Naive thymus-derived CD4-positive, alpha-beta T cell (primary cell): ENCODE measurements at regions not wholly inside any gene's neighbourhood (a gene's known extent, or its start where the extent isn't known, plus 50 kb on each side); places are given as distances from the start of the nearest gene placed in this dataset.
"Not testable (repeated sequence)": the region's sequence is repeated elsewhere in the genome, so short reads cannot be mapped to it uniquely, and the experiment has no call there.

Experiments used
- ATAC-seq: fragments of 150-1000 bp; cut with Tn5 transposase; 2 replicates; pipeline ENCODE4 v1.10.0; 2021; ENCODE audit warnings: mild to moderate bottlenecking, moderate library complexity
- CTCF ChIA-PET: fragments of 350-600 bp; sonication (Branson Sonifier 250); formaldehyde crosslinking; loops from one replicate; lab custom pipeline; 2021; ENCODE audit warnings: antibody characterized with exemption; lab: Charles Lee
- POLR2A ChIA-PET: fragments of 350-600 bp; sonication (Branson Sonifier 250); formaldehyde crosslinking; loops from one replicate; lab custom pipeline; 2021; ENCODE audit warnings: antibody characterized with exemption, inconsistent platforms; lab: Charles Lee
- DNase-seq, 9 donors: peaks; one replicate each; pipeline versions ENCODE4 v3.0.0 to v3.0.0-alpha.2; 2020 to 2022; ENCODE audit warnings: mixed read lengths in 1 of 9
- H3K27ac ChIP-seq: one replicate; pipeline ENCODE4 v1.7.0; 2013; ENCODE audit warnings: mild to moderate bottlenecking, low read depth, low read length, moderate library complexity
- H3K27me3 ChIP-seq, 2 donors: one replicate each; pipeline ENCODE4 v1.7.0; 2013; ENCODE audit warnings: low read length in 2 of 2, mild to moderate bottlenecking in 2 of 2, moderate library complexity in 2 of 2; ENCODE audit not compliant: control insufficient read depth in 2 of 2, insufficient read depth in 2 of 2
- H3K36me3 ChIP-seq, 3 experiments: 1 replicate in 2 of 3; 2 replicates in 1 of 3; pipeline ENCODE4 v1.7.0; 2013; ENCODE audit warnings: low read length in 3 of 3, mild to moderate bottlenecking in 3 of 3, moderate library complexity in 1 of 3; ENCODE audit not compliant: insufficient read depth in 3 of 3, control insufficient read depth in 2 of 3
- H3K4me1 ChIP-seq, 2 donors: one replicate each; pipeline ENCODE4 v1.7.0; 2013; ENCODE audit warnings: low read length in 2 of 2, mild to moderate bottlenecking in 2 of 2, moderate library complexity in 1 of 2; ENCODE audit not compliant: control insufficient read depth in 2 of 2, insufficient read depth in 2 of 2
- H3K4me3 ChIP-seq: 2 replicates; pipeline ENCODE4 v1.7.0; 2013; ENCODE audit warnings: mild to moderate bottlenecking, low read length
- H3K9me3 ChIP-seq, 3 experiments: 1 replicate in 2 of 3; 2 replicates in 1 of 3; pipeline ENCODE4 v1.7.0; 2013; ENCODE audit warnings: low read length in 3 of 3; ENCODE audit not compliant: control insufficient read depth in 2 of 3
- H3K27ac Mint-ChIP-seq, 9 donors: one replicate each; pipeline ENCODE4 v1.8.0; 2020 to 2022; ENCODE audit warnings: mixed read lengths in 9 of 9, mild to moderate bottlenecking in 8 of 9, moderate library complexity in 5 of 9, inconsistent platforms in 2 of 9
- H3K27me3 Mint-ChIP-seq, 5 donors: one replicate each; pipeline ENCODE4 v1.8.0; 2021 to 2022; ENCODE audit warnings: mixed read lengths in 5 of 5, mild to moderate bottlenecking in 1 of 5
- H3K36me3 Mint-ChIP-seq, 5 donors: one replicate each; pipeline ENCODE4 v1.8.0; 2020 to 2022; ENCODE audit warnings: mixed read lengths in 5 of 5, mild to moderate bottlenecking in 3 of 5, inconsistent platforms in 1 of 5
- H3K4me1 Mint-ChIP-seq, 7 donors: one replicate each; pipeline ENCODE4 v1.8.0; 2020 to 2022; ENCODE audit warnings: mixed read lengths in 7 of 7, mild to moderate bottlenecking in 3 of 7, inconsistent platforms in 1 of 7
- H3K4me3 Mint-ChIP-seq, 10 donors: one replicate each; pipeline ENCODE4 v1.8.0; 2020 to 2022; ENCODE audit warnings: mild to moderate bottlenecking in 10 of 10, mixed read lengths in 10 of 10, moderate library complexity in 6 of 10, inconsistent platforms in 2 of 10
- H3K9me3 Mint-ChIP-seq, 11 donors: one replicate each; pipeline ENCODE4 v1.8.0; 2020 to 2022; ENCODE audit warnings: mixed read lengths in 11 of 11, mild to moderate bottlenecking in 4 of 11, inconsistent platforms in 1 of 11, moderate library complexity in 1 of 11
- intact Hi-C, 2 donors: fragments of 100-400 bp; cut with micrococcal nuclease; formaldehyde crosslinking; loops; one replicate each; pipeline ENCODE4 v1.15.1; 2023

- ATAC-seq, result no peak
- DNase-seq, result no peak
- Mint-ChIP-seq H3K27ac (no peak overlapping the region), H3K36me3 (no peaks in the 10 kb centered on the region), H3K4me1 (no peaks in the 10 kb centered on the region), H3K9me3 (peaks cover 0 to 3% (median 0%) of the 10 kb centered on the region in 11 donors), H3K4me3 (no peak overlapping the region), H3K27me3 (peaks cover 0 to 3% (median 0%) of the 10 kb centered on the region in 5 donors)
- H3K36me3 ChIP-seq, result no peaks in the 10 kb centered on the region
- intact Hi-C loops, result no loop called here
- ChIA-PET POLR2A (no interaction called here), CTCF (no interaction called here)
- no peaks in the 10 kb centered on the region for H3K27me3 ChIP-seq
- no peak overlapping the region for H3K27ac ChIP-seq
- H3K4me3 ChIP-seq, result no peak overlapping the region
- no peaks in the 10 kb centered on the region for H3K4me1 ChIP-seq
- H3K9me3 ChIP-seq, result no peaks in the 10 kb centered on the region
These were observed 116.8 kb upstream of the SERPINE2 start for GRCh38 chr2:224155896-224156295.

GRCh38 chr2:224155371-224155770, 116.3 kb upstream of the SERPINE2 start:
- ChIA-PET POLR2A (no interaction called here), CTCF (no interaction called here)
- no peak overlapping the region for H3K27ac Mint-ChIP-seq
- H3K9me3 Mint-ChIP-seq, result peaks cover 0 to 3% (median 0%) of the 10 kb centered on the region in 11 donors
- no peaks in the 10 kb centered on the region for H3K36me3 Mint-ChIP-seq
- Histone ChIP-seq H3K4me1 (no peaks in the 10 kb centered on the region), H3K27me3 (no peaks in the 10 kb centered on the region), H3K27ac (no peak overlapping the region), H3K9me3 (no peaks in the 10 kb centered on the region), H3K4me3 (no peak overlapping the region), H3K36me3 (no peaks in the 10 kb centered on the region)
- DNase-seq (no peak), ATAC-seq (no peak)
- H3K27me3 Mint-ChIP-seq, result peaks cover 0 to 3% (median 0%) of the 10 kb centered on the region in 5 donors
- intact Hi-C loops, result no loop called here
- H3K4me1 Mint-ChIP-seq, result no peaks in the 10 kb centered on the region
- no peak overlapping the region for H3K4me3 Mint-ChIP-seq

GRCh38 chr2:224151680-224152310, 112.7 kb upstream of the SERPINE2 start:
- Histone ChIP-seq H3K4me1 (no peaks in the 10 kb centered on the region), H3K9me3 (no peaks in the 10 kb centered on the region), H3K27ac (no peak overlapping the region), H3K27me3 (no peaks in the 10 kb centered on the region), H3K36me3 (no peaks in the 10 kb centered on the region), H3K4me3 (no peak overlapping the region)
- Mint-ChIP-seq H3K4me1 (no peaks in the 10 kb centered on the region), H3K36me3 (no peaks in the 10 kb centered on the region), H3K27me3 (peaks cover 0 to 3% (median 0%) of the 10 kb centered on the region in 5 donors), H3K4me3 (no peak overlapping the region), H3K9me3 (no peaks in the 10 kb centered on the region), H3K27ac (no peak overlapping the region)
- intact Hi-C loops, result no loop called here
- ChIA-PET POLR2A (no interaction called here), CTCF (no interaction called here)
- DNase-seq (no peak), ATAC-seq (no peak)

- DNase-seq (no peak), ATAC-seq (no peak)
- Mint-ChIP-seq H3K4me3 (no peak overlapping the region), H3K36me3 (no peaks in the 10 kb centered on the region), H3K4me1 (no peaks in the 10 kb centered on the region), H3K9me3 (no peaks in the 10 kb centered on the region), H3K27me3 (peaks cover 0 to 6% (median 3%) of the 10 kb centered on the region in 5 donors), H3K27ac (no peak overlapping the region)
- intact Hi-C loops, result no loop called here
- H3K9me3 ChIP-seq, result no peaks in the 10 kb centered on the region
- H3K36me3 ChIP-seq, result no peaks in the 10 kb centered on the region
- H3K27ac ChIP-seq, result no peak overlapping the region
- ChIA-PET POLR2A (no interaction called here), CTCF (no interaction called here)
- H3K4me1 ChIP-seq, result no peaks in the 10 kb centered on the region
- no peak overlapping the region for H3K4me3 ChIP-seq
- no peaks in the 10 kb centered on the region for H3K27me3 ChIP-seq
These were observed 112.1 kb upstream of the SERPINE2 start for GRCh38 chr2:224151161-224151560.

- ATAC-seq, H3K4me3 Mint-ChIP-seq, H3K9me3 Mint-ChIP-seq, H3K36me3 Mint-ChIP-seq, DNase-seq, H3K36me3 ChIP-seq, H3K27me3 ChIP-seq, CTCF ChIA-PET, H3K4me3 ChIP-seq, intact Hi-C loops, H3K27ac ChIP-seq, H3K9me3 ChIP-seq, H3K4me1 Mint-ChIP-seq, H3K27ac Mint-ChIP-seq, H3K4me1 ChIP-seq, POLR2A ChIA-PET: not testable (repeated sequence)
- H3K27me3 Mint-ChIP-seq, result peaks cover 0 to 14% (median 6%) of the 10 kb centered on the region in 5 donors
These were observed 109.0 kb upstream of the SERPINE2 start for GRCh38 chr2:224148058-224148457.

GRCh38 chr2:224147174-224147573, 108.1 kb upstream of the SERPINE2 start:
- Histone ChIP-seq H3K27me3 (peaks cover 0 to 2% of the 10 kb centered on the region in 2 donors), H3K27ac (no peak overlapping the region), H3K4me1 (no peaks in the 10 kb centered on the region), H3K9me3 (no peaks in the 10 kb centered on the region), H3K36me3 (no peaks in the 10 kb centered on the region), H3K4me3 (no peak overlapping the region)
- intact Hi-C loops, result no loop called here
- no peak overlapping the region for H3K27ac Mint-ChIP-seq
- H3K27me3 Mint-ChIP-seq, result peaks cover 6 to 20% (median 11%) of the 10 kb centered on the region in 5 donors
- CTCF ChIA-PET, result no interaction called here
- POLR2A ChIA-PET, result no interaction called here
- DNase-seq (no peak), ATAC-seq (no peak)
- H3K4me3 Mint-ChIP-seq, result no peak overlapping the region
- H3K4me1 Mint-ChIP-seq, result no peaks in the 10 kb centered on the region
- H3K36me3 Mint-ChIP-seq, result no peaks in the 10 kb centered on the region
- no peaks in the 10 kb centered on the region for H3K9me3 Mint-ChIP-seq

GRCh38 chr2:224146356-224147160, 107.5 kb upstream of the SERPINE2 start:
- peaks cover 0 to 2% of the 10 kb centered on the region in 2 donors for H3K27me3 ChIP-seq
- ChIA-PET POLR2A (no interaction called here), CTCF (no interaction called here)
- H3K4me1 ChIP-seq, result no peaks in the 10 kb centered on the region
- H3K27ac Mint-ChIP-seq, result no peak overlapping the region
- H3K36me3 ChIP-seq, result no peaks in the 10 kb centered on the region
- H3K36me3 Mint-ChIP-seq, result no peaks in the 10 kb centered on the region
- intact Hi-C loops, result no loop called here
- no peak overlapping the region for H3K4me3 Mint-ChIP-seq
- H3K9me3 Mint-ChIP-seq, result no peaks in the 10 kb centered on the region
- peaks cover 6 to 20% (median 14%) of the 10 kb centered on the region in 5 donors for H3K27me3 Mint-ChIP-seq
- no peak overlapping the region for H3K27ac ChIP-seq
- DNase-seq, result no peak
- no peak overlapping the region for H3K4me3 ChIP-seq
- H3K9me3 ChIP-seq, result no peaks in the 10 kb centered on the region
- no peak for ATAC-seq
- H3K4me1 Mint-ChIP-seq, result no peaks in the 10 kb centered on the region
